ENCODE measurements at regions not wholly inside any gene's neighbourhood (a gene's known extent, or its start where the extent isn't known, plus 50 kb on each side); places are given as distances from the start of the nearest gene placed in this dataset.

DNA sequence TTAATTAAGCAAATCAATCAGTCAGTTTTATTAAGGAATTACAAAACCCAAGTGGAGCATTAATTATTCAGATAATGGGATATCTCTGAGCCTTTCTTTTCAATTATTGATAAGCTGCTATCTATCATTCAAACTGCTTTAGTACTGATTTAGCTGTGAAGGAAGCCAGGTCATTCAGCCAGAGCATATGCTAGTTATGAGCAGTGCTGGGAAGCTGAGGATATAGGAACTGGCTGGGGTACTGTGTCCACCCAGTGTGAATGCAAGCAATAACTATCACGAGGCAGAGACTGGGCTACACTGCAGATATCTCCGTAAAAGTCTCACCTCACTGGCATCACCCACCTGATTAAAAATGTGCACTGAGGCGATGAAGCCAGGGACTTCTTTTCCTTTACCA is 496.7 kb upstream of the PIK3C3 start:
- DNase-seq (ENCODE audit: low spot score) = no peak

DNA sequence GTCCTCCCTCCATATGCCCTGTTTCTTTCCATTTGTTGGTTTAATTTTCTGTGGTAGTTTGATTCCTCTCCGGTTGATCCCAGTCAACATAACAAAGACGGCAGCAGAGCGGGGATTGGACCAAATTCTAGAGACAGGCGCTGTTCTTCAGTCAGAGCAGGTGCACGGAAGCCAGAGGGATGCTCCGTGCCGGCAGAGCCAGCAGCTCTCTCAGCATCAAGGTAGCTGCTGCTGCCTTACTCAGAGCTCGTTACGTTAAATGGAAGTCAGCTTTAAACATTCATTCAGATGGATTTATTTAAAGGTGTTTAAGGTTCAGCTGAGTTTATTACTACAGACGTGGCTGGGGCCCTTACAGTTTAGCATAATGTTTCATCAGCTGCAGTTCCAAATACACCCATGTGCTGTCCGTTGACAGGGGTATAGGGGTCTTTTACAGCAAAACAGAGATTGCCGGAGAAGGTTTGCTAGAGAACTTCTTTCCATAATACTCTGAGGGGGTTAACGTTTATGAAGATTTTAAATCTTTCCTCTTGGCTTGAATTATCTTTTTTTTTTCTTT is 497.2 kb upstream of the PIK3C3 start:
- no peak for DNase-seq (ENCODE audit: low spot score)

DNA sequence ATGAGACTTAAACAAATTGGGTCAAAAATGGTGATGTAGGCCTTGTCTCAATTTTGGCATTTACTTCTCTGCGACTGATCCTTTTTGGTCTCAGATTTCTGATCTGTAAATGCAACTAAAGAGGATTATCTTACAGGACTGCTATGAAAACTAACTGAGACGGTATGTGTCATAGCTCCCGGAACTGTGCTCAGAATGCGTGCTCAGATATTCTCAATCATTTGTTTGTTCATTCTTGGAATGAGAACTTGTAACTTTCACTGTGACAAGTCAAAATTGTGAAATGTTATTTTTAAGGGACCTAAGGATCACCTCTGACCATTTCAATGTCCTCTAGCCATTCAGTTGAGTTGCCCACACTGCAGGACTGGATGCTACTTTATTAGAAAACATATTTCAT is 498.2 kb upstream of the PIK3C3 start:
- DNase-seq (ENCODE audit: low spot score) = no peak

DNA sequence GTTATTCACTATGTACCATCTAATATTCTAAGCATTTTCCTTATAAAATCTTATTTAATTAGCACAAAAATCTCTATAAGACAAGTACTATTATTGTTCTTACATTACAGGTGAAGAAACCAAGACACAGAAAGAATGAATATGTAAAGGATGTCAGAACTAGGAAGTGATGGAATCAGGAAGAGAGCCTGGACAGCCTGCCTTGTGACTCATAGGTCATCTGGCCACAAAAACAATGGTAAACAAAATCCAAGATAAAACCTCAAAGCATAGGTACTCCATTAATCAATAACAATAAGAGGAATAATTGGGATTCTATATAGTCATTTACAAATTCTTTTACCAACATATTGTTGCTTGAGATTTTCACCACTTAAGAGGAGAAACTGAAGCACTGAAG is 505.4 kb upstream of the PIK3C3 start:
- DNase-seq (ENCODE audit: low spot score) = no peak

DNA sequence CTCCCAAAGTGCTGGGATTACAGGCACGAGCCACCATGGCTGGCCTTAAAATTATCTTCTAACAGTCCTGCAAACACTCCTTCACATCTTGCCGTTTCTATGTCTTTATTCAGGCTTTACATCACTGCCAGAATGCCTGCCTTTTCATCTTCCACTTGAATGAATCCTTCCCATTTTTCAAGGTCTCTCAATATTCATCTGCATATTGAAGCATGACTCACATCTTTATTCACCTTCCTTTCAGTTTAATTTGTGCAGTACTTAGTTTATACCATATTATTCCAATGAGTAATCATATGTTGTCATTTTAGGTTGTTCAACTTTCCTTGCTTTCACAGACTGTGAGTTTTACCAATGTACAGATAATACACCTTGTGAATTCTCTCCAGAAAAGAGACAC is 510.1 kb upstream of the PIK3C3 start:
- no peak for DNase-seq (ENCODE audit: low spot score)

DNA sequence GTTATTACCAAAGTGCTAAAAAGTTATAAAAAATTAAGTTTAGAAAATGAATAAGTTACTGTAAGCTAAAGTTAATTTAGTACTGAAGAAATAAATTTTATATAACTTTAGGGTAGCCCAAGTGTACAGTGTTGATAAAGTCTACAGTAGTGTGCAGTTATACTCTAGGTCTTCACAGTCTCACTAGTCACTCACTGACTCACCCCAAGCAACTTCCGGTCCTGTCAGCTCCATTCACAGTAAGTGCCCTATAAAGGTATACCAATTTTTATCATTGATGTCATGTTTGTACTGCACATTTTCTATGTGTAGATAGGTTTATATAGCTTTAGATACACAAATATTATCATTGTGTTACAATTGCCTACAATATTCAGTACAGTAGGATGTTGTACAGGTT is 518.3 kb upstream of the PIK3C3 start:
- no peak for DNase-seq (ENCODE audit: low spot score)

DNA sequence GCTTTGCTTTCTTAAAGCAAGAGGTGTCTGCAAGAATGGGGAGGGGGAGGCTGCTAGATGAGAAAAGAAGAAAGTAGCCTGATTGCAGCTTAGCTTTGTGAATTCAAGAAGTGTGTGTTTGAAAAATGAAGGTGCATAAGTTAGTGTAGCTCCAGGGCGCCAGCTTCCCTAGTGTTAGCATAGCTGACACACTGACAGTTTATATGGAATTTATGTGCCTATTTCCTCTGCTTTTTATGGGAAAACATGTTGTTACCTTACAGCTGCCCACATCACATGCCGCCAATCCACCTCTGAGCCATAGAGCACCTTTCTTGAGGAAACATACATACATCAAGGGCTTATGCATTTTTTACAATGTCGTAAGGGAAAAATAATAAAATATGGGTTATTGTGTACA is 536.4 kb upstream of the PIK3C3 start:
- no peak for DNase-seq (ENCODE audit: low spot score)

DNA sequence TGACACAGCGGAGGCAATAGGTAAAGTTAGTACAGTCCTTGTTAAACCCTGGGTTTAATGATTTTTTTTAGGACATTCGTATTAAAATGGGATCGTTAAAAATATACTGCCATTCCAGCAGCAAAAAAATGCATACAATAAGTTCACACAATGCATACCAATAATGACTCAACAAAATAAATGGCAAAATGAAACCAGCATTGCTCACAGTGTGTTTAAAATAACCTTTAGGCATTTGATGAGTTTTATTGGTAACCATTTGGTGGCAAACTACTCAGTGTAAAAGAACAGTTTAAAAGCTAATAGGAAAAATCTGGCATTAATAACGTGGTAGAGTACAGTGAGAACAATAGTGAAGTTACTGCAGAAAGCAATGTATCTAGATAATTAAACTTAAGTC is 539.0 kb upstream of the PIK3C3 start:
- DNase-seq (ENCODE audit: low spot score) = no peak

DNA sequence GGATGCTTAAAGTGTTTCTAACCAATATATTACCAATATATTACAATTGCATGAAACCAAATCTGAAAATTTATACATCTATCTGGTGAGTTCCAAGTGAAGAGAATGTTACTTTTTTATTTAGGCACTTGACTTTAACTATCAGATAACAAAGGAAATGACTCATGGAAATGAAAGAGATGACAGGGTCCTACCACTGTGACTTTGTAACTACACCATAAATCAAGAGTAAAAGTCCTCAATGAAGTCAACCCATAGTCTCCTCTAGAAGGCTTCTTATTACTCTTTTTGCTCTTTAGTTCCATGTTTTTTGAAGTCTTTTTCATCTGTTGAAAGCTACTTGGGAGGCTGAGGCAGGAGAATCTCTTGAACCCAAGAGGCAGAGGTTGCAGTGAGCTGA is 545.0 kb upstream of the PIK3C3 start:
- DNase-seq (ENCODE audit: low spot score) = no peak

DNA sequence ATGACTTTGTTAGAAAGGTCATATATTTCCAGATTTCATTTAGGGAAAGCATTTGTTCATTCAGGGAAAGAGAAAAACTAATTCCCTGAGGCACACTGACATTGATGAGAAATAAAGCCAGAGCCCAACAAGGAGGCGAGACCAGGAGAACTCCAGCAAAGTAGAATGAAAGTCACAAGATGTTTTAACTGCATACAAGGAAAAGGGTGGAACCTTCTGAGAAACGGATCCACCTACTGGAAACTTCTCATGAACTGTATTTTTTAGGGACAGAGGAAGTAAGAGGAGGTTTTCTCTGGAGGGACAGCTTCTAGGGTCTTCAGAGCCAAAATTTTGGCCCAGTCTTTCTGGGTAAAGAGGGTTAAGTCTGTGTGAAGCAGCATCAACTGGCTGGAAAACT is 548.2 kb upstream of the PIK3C3 start:
- no peak for DNase-seq (ENCODE audit: low spot score)

DNA sequence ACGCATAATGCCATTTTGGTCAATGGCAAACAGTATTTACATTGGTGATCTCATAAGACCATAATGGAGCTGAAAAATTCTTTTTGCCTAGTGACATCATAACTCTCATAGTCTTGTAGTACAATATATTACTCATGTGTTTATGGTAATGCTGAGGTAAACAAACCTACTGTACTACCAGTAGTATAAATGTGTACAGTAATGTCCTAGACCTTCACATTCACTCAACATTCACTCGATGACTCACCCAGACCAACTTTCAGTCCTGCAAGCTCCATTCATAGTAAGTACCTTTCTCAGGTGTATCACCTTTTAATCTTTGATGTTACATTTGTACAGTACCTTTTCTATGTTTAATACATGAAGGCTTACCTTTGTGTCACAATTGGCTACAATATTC is 558.2 kb upstream of the PIK3C3 start:
- no peak for DNase-seq (ENCODE audit: low spot score)

DNA sequence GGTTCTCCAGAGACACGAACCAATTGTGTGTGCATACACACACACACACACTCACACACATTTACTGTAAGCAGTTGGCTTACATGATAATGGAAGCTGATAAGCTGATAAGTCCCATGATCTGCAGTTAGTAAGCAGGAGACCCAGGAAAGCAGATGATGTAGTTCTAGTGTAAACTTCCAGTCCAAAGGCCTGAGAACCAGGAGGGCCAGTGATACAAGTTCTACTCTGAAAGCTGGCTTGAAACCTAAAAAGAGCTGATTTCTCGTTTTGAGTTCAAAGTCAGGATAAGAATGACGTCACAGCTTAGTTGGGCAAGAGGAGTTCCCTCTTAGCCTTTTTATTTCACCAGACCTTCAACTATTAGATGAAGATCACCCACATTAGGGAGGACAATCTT is 558.8 kb upstream of the PIK3C3 start:
- DNase-seq (ENCODE audit: low spot score) = no peak

DNA sequence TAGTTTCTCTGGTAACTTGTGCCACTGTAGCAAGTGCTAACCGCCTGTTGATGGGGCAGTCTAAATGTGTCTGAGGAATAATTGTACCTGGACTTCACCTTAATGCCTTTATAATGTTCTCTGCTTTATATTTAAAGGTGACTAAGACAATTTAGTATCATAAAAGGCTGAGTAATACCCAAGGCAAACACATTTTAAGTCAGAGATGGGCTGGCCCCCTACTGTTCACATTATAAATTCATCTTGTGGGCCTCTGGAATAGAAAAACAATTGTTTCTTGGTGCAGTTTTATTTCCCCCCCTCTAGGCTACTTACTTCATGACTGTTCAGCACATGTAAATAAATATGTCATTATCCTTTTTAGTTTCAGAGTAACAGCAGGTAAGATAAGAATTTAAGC is 559.3 kb upstream of the PIK3C3 start:
- no peak for DNase-seq (ENCODE audit: low spot score)

DNA sequence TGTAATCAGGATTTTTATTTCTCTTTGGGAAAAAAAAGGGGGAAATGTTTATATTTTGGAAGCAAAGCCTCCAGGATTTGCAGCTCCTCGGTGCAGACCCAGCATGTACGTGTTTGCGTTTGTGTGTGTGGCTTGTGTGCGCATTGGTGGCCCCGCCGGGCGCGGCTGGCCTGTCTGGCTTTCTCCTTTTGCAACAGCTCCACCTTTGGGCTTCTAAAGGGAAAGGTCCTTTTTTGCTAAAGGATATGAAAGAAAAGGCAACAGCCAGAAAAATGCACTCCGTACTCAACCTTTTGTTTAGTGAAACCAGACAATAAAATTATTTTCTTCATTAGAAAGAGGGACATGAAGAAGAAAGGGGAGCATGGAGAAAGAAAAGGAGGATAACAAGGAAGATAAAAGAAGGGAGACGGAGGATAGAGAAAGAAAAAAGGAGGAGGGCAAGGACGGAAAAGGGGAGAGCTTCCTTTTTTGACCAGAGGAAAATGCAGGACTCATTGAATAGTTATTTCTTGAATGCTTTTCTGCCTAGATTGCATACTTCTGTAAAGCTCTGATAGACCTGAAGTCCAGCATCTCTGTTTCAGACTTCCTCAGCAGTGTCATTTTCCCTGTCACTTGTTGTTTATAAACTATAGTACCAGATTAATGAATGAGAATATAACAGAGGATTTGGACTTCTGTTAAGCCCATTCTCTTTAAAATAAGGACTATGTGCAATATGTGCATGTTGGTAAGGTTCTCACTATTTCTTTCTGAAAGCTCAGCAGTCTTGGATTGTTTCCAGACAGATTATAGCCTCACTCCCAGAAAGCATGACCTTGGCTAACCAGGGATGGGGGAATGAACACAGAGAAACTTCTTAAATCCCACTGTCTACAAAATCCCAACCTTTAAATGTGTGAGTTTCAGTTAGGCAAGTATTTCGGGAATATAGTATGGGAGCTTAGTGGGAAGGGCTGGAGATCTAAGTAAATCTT is 563.1 kb upstream of the PIK3C3 start:
- DNase-seq (ENCODE audit: low spot score) = no peak

DNA sequence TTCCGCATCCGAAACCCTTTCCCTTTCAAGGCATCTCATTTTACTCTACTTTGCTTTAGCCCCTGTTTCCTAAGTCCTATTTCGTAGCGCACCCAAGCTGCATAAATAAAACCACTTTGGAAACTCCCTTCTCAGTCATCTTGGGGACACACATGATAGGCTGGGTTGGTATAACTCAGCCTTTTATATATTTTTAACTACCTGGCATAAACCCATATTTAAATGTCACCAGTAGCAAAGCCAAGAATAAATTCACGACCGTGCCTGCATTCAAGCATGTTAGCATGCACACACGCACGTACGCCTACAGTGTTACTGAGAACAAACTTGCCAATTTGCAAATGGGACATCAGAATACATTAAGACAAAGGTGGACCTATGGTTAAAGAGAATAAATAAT is 564.7 kb upstream of the PIK3C3 start:
- DNase-seq (ENCODE audit: low spot score) = no peak

DNA sequence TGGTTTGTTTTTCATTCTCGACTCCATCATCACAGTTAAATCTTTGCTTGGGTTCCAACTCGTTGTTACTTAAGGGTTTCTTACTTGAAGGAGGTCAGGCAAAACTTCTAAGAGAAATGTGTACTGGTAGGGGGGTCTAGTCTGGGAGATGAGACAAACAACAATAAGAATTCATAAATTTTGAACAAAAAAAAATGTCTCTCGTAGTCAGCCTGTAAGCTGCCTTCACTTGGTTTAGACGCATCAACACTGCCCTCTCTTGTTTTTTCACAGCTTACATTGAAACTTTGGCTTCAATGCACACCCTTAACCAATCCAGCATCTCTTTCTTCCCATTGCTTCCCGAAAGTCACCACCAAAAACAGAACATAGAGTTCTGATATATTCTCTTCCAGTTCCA is 576.4 kb upstream of the PIK3C3 start:
- DNase-seq (ENCODE audit: low spot score) = no peak

DNA sequence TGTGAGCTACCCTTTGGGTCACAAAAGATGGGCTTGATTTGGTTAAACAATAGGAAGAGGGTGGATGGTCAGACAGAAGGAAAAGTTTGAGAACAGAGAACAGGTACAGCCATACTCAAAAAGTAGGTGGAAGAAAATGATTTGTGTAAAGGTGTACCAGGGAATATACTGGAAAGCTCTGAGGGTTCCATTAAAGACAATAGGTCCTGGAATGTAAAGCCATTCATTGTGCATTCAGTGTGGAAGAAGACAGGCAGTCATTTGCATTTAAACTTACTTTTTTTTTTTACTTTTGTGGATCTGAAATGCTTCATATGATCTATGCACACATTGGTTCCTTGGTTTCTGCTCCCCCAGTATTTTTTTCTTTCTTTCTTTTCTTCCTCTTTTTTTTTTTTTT is 581.4 kb upstream of the PIK3C3 start:
- no peak for DNase-seq (ENCODE audit: low spot score)

DNA sequence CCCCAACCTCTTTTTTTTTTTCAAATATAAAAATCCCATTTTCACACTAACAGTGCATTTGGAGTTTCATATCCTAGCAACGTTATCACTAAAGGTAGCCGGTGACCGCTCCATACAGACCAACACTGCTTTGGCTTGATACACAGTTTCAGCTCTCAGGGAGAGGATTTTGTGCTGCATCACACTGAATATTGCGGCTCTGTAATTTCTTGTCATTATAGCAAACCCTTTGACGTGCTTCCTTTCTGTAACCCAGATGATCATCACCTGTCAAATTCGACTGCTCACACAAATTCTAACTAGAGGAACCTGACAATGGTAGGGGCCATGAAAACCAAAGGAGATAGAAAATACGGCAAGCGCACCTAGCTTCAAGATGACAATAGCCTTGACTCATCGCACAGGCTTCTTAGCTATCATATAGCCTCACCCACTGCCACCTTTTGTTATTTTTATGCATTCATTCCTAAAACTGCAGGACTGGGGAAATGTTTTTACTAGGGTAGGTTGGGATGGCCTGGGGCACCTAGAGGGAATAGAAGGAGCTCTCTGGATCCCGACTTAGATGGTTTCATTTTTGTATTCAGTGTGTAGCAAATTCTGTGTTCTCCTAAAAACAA is 582.9 kb upstream of the PIK3C3 start:
- DNase-seq (ENCODE audit: low spot score) = no peak

DNA sequence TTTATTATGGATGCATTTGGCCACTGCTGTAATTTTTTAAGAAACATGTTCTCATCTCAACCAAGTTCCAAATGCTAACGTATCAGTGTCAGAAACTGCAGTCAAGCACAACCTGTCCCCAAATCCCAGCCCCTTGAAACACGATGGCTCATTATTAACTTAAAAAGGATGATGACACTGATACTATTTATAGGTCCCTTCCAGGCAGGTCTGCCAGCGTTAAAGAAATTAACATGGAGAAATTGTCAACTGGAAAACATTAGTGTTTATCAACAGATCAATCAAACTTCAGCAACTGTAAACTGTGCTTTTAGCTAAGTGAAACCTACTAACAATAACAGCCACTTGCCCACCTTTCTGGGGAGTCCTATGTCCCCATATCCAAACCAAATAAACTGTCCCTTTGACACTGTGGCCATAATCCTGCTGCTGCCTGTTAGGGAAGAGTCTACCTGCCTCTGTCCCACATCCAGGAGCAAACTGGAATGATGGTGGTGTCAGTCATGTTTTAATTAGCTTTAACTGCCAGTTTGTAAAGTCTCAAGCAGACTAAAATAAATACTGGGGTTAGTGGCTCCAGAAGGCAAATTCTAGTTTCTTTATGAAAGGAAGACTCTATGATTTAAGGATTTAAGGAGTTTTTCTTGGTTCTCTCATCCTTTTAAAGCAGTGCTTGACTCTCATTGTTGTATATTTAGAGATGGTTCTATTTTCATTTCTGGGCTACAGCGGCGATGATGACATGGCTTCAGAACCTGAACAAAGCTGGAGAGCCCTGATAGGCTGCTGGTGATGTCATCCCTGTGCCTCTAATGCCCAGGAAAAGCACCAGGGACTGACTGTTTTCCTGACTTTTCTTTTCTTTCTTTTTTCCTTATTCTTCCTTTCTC is 583.6 kb upstream of the PIK3C3 start:
- DNase-seq (ENCODE audit: low spot score) = no peak

DNA sequence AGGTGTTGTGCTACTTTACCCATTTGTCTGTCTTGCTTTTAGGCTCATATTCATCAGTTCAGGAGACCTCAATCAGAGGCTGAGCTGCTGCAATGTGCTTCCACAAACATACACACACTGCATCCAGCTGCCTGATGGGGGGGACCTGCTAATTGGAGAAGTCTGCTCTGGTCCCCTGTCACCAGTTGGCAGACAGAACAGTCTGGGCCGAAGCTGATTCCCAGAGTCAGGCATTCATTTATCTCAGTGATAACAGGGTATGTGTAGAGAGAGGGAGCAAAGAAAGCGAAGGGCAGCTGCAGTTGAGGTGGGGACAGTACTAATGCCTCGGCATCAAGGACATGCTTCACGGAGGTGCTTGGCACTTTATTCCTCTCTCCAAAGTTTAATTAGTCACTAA is 584.3 kb upstream of the PIK3C3 start:
- DNase-seq (ENCODE audit: low spot score) = no peak

DNA sequence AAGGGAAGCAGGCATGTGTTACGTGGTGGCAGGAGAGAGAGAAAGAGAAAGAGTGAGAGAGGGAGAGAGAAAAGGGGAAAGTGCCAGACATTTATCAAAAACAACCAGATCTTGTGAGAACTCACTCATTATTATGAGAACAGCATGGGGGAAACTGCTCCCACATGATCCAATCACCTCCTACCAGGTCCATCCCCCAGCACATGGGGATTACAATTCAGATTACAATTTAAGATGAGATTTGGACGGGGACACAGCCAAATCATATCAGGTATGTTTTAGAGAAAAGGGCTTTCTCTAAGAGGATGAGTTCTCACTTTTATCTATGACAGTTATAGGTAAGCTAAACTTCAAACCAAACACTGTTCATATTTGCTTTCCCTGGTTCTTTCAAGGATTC is 597.3 kb upstream of the PIK3C3 start:
- DNase-seq (ENCODE audit: low spot score) = no peak

DNA sequence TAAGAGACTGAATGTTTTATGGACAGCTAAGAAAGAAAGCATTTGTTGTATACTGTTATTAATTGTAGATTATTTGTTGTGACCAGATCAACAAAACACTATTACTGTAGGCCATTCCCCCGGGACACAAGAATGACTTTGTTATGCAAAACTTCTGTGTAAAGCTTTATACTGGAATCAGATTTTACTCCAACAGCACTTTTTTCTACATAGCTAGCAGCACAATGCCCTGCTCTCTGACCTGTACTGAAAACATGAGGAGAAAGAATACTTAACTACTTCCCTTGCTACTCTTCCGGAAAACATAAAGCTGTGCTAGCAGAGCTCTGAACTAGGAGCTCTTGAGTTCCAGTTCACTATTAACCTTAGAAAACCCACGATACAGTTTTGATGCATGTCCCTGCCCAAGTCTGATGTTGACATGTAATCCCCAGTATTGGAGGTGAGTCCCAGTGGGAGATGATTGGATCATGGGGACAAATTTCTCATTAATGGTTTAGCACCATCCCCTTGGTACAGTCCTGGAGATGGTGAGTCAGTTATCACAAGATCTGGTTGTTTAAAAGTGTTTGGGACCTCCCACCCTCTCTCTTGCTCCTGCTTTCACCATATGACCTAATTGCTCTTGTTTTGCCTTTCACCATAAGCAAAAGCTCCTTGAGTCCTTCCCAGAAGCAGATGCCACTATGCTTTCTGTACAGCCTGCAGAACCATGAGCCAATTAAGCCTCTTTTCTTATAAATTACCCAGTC is 601.1 kb upstream of the PIK3C3 start:
- no peak for DNase-seq (ENCODE audit: low spot score)
